H1 (cell line): ENCODE measurements at regions not wholly inside any gene's neighbourhood (a gene's known extent, or its start where the extent isn't known, plus 50 kb on each side); places are given as distances from the start of the nearest gene placed in this dataset.
"Not testable (repeated sequence)": the region's sequence is repeated elsewhere in the genome, so short reads cannot be mapped to it uniquely, and the experiment has no call there.

ENCODE experiments used
- CEBPB ChIP-seq: IDR thresholded peaks from 2 replicates; pipeline ENCODE4 v1.6.1; 2012; ENCODE audit warnings: low read depth, low read length
- EP300 ChIP-seq, 2 experiments: IDR thresholded peaks; 1 replicate in 1 of 2; 2 replicates in 1 of 2; pipeline ENCODE4 v1.6.1; 2011 to 2012; ENCODE audit warnings: low read depth in 2 of 2, low read length in 2 of 2, mild to moderate bottlenecking in 2 of 2, borderline replicate concordance in 1 of 2, inconsistent platforms in 1 of 2, moderate library complexity in 1 of 2
- EZH2 ChIP-seq: fragments of 200-600 bp; sonication (generic); IDR thresholded peaks from 2 replicates; pipeline ENCODE4 v1.7.1; 2012; ENCODE audit warnings: low read depth, mild to moderate bottlenecking, moderate library complexity, low read length, inconsistent platforms; ENCODE audit not compliant: severe bottlenecking
- TEAD4 ChIP-seq: IDR thresholded peaks from 2 replicates; pipeline ENCODE4 v1.6.1; 2012; ENCODE audit warnings: low read depth, low read length, inconsistent platforms, mixed read lengths
- TF ChIP-seq, protein P1 (sequence below), 3 experiments: IDR thresholded peaks; 1 replicate in 2 of 3; 2 replicates in 1 of 3; pipeline versions ENCODE4 v1.5.1 to v1.6.1; 2011; ENCODE audit warnings: low read length in 3 of 3, mild to moderate bottlenecking in 3 of 3, inconsistent platforms in 2 of 3, low read depth in 1 of 3, moderate library complexity in 1 of 3; ENCODE audit not compliant: insufficient read depth in 1 of 3; ENCODE audit errors: control extremely low read depth in 1 of 3

DNA sequence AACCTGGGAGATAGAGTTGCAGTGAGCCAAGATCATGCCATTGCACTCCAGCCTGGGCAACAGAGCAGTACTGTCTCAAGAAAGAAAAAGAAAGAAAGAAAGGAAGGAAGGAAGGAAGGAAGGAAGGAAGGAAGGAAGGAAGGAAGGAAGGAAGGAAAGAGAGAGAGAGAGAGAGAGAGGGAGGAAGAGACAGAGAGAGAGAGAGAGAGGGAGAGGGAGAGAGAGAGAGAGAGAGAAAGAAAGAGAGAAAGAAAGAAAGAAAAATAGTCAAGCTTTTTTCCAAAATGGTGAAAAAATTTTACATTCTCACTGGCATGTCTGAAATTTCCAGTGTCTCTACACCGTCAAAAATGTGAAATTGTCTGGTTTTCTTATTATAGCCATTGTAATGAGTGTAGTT, 138.9 kb downstream of the OR13H1 start:
- TF ChIP-seq, protein P1, sequence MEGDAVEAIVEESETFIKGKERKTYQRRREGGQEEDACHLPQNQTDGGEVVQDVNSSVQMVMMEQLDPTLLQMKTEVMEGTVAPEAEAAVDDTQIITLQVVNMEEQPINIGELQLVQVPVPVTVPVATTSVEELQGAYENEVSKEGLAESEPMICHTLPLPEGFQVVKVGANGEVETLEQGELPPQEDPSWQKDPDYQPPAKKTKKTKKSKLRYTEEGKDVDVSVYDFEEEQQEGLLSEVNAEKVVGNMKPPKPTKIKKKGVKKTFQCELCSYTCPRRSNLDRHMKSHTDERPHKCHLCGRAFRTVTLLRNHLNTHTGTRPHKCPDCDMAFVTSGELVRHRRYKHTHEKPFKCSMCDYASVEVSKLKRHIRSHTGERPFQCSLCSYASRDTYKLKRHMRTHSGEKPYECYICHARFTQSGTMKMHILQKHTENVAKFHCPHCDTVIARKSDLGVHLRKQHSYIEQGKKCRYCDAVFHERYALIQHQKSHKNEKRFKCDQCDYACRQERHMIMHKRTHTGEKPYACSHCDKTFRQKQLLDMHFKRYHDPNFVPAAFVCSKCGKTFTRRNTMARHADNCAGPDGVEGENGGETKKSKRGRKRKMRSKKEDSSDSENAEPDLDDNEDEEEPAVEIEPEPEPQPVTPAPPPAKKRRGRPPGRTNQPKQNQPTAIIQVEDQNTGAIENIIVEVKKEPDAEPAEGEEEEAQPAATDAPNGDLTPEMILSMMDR (IDR thresholded peaks at IDR 0.05; ENCODE audit: control extremely low read depth in 1 of 3, insufficient read depth in 1 of 3, low read depth in 1 of 3, low read length in 3 of 3): not testable (repeated sequence)
- not testable (repeated sequence) for TF ChIP-seq TEAD4; CEBPB; EZH2; EP300 (IDR thresholded peaks at IDR 0.05; ENCODE audit: borderline replicate concordance in 1 of 2, low read depth in 2 of 2, low read length in 2 of 2)
